GM23338 (cell line): ENCODE measurements at regions not wholly inside any gene's neighbourhood (a gene's known extent, or its start where the extent isn't known, plus 50 kb on each side); places are given as distances from the start of the nearest gene placed in this dataset.
A peak's percentile ranks its signal among the peaks of the same experiment; 100 is the strongest.

Source experiments
- ATAC-seq: fragments of 200-7000 bp; cut with Tn5 transposase; 3 replicates; pipeline ENCODE4 v1.9.1; 2020
- DNase-seq: peaks from one replicate; pipeline ENCODE4 v3.0.0-alpha.2; 2015; ENCODE audit warnings: low spot score
- H2AFZ ChIP-seq: fragments of 200-600 bp; sonication (generic); 2 replicates; pipeline ENCODE4 v1.8.0; 2016; ENCODE audit warnings: antibody characterized with exemption, mild to moderate bottlenecking, moderate library complexity
- H3F3A ChIP-seq: fragments of 200-600 bp; sonication (generic); replicated peaks from 2 replicates; pipeline ENCODE4 v1.8.0; 2017; ENCODE audit warnings: antibody characterized with exemption, mixed run types, low read depth
- H3K27ac ChIP-seq: fragments of 200-600 bp; sonication (generic); 2 replicates; pipeline ENCODE4 v1.6.1; 2016; ENCODE audit warnings: low read depth
- H3K27me3 ChIP-seq: fragments of 200-600 bp; sonication (generic); 2 replicates; pipeline ENCODE4 v1.8.0; 2016; ENCODE audit warnings: mild to moderate bottlenecking, mixed run types, moderate library complexity; ENCODE audit not compliant: insufficient read depth
- H3K36me3 ChIP-seq: fragments of 200-600 bp; sonication (generic); 2 replicates; pipeline ENCODE4 v1.8.0; 2016; ENCODE audit warnings: mild to moderate bottlenecking; ENCODE audit not compliant: insufficient read depth
- H3K4me1 ChIP-seq: fragments of 200-600 bp; sonication (generic); 2 replicates; pipeline ENCODE4 v1.8.0; 2016; ENCODE audit warnings: mild to moderate bottlenecking, moderate library complexity; ENCODE audit not compliant: insufficient read depth
- H3K4me2 ChIP-seq: fragments of 200-600 bp; sonication (generic); 2 replicates; pipeline ENCODE4 v1.7.1; 2017; ENCODE audit warnings: mixed run types
- H3K4me3 ChIP-seq: fragments of 200-600 bp; sonication (generic); 2 replicates; pipeline ENCODE4 v1.6.1; 2016; ENCODE audit warnings: mixed run types
- H3K79me2 ChIP-seq: fragments of 200-600 bp; sonication (generic); replicated peaks from 2 replicates; pipeline ENCODE4 v1.8.0; 2017; ENCODE audit warnings: mild to moderate bottlenecking; ENCODE audit not compliant: insufficient read depth
- H3K9me2 ChIP-seq: fragments of 200-600 bp; sonication (generic); 2 replicates; pipeline ENCODE4 v1.8.0; 2017; ENCODE audit not compliant: insufficient read depth
- H4K20me1 ChIP-seq: fragments of 200-600 bp; sonication (generic); replicated peaks from 2 replicates; pipeline ENCODE4 v1.8.0; 2017; ENCODE audit warnings: mild to moderate bottlenecking; ENCODE audit not compliant: insufficient read depth
- H3K27ac Mint-ChIP-seq: 2 replicates; pipeline ENCODE4 v1.8.0; 2020; ENCODE audit warnings: inconsistent platforms, mild to moderate bottlenecking, moderate library complexity, mixed read lengths
- H3K27me3 Mint-ChIP-seq: 3 replicates; pipeline ENCODE4 v1.8.0; 2022; ENCODE audit warnings: low read depth, mild to moderate bottlenecking, moderate library complexity, mixed read lengths, inconsistent platforms; ENCODE audit not compliant: insufficient read depth, poor library complexity
- H3K36me3 Mint-ChIP-seq: 3 replicates; pipeline ENCODE4 v1.8.0; 2021; ENCODE audit warnings: low read depth, mild to moderate bottlenecking, inconsistent platforms, moderate library complexity, mixed read lengths
- H3K4me1 Mint-ChIP-seq: 3 replicates; pipeline ENCODE4 v1.8.0; 2020; ENCODE audit warnings: mild to moderate bottlenecking, inconsistent platforms, mixed read lengths
- H3K4me3 Mint-ChIP-seq: 3 replicates; pipeline ENCODE4 v1.8.0; 2021; ENCODE audit warnings: moderate library complexity, mild to moderate bottlenecking, inconsistent platforms, mixed read lengths
- H3K9me3 Mint-ChIP-seq: 3 replicates; pipeline ENCODE4 v1.8.0; 2020; ENCODE audit warnings: moderate library complexity, mild to moderate bottlenecking, inconsistent platforms, mixed read lengths
- CREB1 ChIP-seq: fragments of 250-450 bp; sonication (Bioruptor Pico); IDR thresholded peaks from 2 replicates; pipeline ENCODE4 v1.5.0; 2020; ENCODE audit warnings: low read depth, mild to moderate bottlenecking, moderate library complexity
- EZH2 ChIP-seq: fragments of 200-600 bp; sonication (generic); IDR thresholded peaks from one replicate; pipeline ENCODE4 v1.8.0; 2017; ENCODE audit warnings: antibody characterized with exemption, mild to moderate bottlenecking, low read depth; ENCODE audit not compliant: unreplicated experiment
- EZH2phosphoT487 ChIP-seq: fragments of 200-600 bp; sonication (generic); IDR thresholded peaks from one replicate; pipeline ENCODE4 v1.8.1; 2018; ENCODE audit warnings: antibody characterized with exemption; ENCODE audit not compliant: unreplicated experiment
- JUNB ChIP-seq: IDR thresholded peaks from one replicate; pipeline ENCODE4 v1.6.1; 2016; ENCODE audit warnings: antibody characterized with exemption; ENCODE audit not compliant: unreplicated experiment
- POLR2AphosphoS5 ChIP-seq: IDR thresholded peaks from 2 replicates; pipeline ENCODE4 v1.6.1; 2016; ENCODE audit warnings: antibody characterized with exemption, low read depth
- STAT1 ChIP-seq: IDR thresholded peaks from one replicate; pipeline ENCODE4 v1.6.1; 2016; ENCODE audit warnings: antibody characterized with exemption; ENCODE audit not compliant: unreplicated experiment
- ZNF114 ChIP-seq: fragments of 250-450 bp; sonication (Bioruptor Pico); IDR thresholded peaks from 2 replicates; pipeline ENCODE4 v1.5.0; 2020; ENCODE audit warnings: mild to moderate bottlenecking, moderate library complexity
- ZNF331 ChIP-seq: fragments of 250-450 bp; sonication (Bioruptor Pico); IDR thresholded peaks from 2 replicates; pipeline ENCODE4 v1.5.0; 2020; ENCODE audit warnings: low read depth, mild to moderate bottlenecking, moderate library complexity
- TF ChIP-seq, protein P1 (sequence below), 2 experiments: fragments of 200-600 bp in 1 of 2; sonication (generic) in 1 of 2; conservative IDR thresholded peaks; 2 replicates each; pipeline versions ENCODE4 v1.5.1 to v1.6.1; 2016 to 2017; ENCODE audit warnings: antibody characterized with exemption in 2 of 2, low read depth in 2 of 2, mild to moderate bottlenecking in 2 of 2, moderate library complexity in 1 of 2
- TF ChIP-seq, protein P2 (sequence below): IDR thresholded peaks from one replicate; pipeline ENCODE4 v1.6.1; 2018; ENCODE audit warnings: antibody characterized with exemption; ENCODE audit not compliant: unreplicated experiment

DNA sequence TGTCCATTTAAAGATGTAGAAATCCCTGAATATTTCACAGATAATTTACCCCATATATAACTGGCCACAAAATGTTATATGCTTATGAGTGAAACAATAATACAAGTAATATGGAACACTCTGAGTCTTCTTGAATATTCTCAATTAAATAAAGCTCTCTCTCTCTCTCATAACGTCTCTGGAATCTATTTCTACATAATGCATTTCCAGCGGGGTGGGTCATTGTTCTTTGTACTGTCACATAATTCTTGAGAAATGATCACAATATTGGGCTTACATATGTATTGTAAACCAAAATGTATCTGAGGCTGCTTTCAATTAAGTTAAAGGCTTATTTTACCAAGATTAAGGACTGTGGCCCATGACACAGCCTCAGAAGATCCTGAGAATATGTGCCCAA is 596.3 kb downstream of the FAT4 start (continued):
- TF ChIP-seq, protein P1, sequence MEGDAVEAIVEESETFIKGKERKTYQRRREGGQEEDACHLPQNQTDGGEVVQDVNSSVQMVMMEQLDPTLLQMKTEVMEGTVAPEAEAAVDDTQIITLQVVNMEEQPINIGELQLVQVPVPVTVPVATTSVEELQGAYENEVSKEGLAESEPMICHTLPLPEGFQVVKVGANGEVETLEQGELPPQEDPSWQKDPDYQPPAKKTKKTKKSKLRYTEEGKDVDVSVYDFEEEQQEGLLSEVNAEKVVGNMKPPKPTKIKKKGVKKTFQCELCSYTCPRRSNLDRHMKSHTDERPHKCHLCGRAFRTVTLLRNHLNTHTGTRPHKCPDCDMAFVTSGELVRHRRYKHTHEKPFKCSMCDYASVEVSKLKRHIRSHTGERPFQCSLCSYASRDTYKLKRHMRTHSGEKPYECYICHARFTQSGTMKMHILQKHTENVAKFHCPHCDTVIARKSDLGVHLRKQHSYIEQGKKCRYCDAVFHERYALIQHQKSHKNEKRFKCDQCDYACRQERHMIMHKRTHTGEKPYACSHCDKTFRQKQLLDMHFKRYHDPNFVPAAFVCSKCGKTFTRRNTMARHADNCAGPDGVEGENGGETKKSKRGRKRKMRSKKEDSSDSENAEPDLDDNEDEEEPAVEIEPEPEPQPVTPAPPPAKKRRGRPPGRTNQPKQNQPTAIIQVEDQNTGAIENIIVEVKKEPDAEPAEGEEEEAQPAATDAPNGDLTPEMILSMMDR (conservative IDR thresholded peaks at IDR 0.05; ENCODE audit: low read depth in 2 of 2): no peak
- no peak for TF ChIP-seq JUNB
- TF ChIP-seq ZNF331 (CRISPR knock-in tag): no peak
- TF ChIP-seq ZNF114: no peak
- no peak for TF ChIP-seq EZH2phosphoT487
- TF ChIP-seq STAT1: no peak
- no peak for TF ChIP-seq POLR2AphosphoS5

DNA sequence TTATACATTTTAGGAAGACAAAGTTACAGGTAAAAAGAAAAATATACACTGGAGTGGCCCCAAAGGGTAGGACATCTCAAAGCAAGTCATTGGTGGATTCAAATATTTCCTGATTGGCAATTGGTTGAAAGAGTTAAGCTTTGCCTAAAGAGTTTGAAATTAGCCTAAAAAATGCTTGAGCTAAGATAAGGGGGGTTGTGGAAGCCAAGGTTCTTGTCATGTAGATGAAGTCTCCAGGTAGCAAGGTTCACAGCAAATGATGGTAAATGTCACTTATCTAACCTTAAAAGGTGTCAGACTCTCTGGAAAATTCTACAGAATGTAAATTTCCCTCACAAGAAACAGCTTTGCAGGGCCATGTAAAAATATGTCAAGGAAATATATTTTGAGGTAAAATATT is 596.7 kb downstream of the FAT4 start:
- no peak overlapping the region for H2AFZ ChIP-seq
- no peak overlapping the region for H3K27ac ChIP-seq
- no peak overlapping the region for H3K4me3 Mint-ChIP-seq
- no peaks in the 10 kb centered on the region for H3K27me3 ChIP-seq
- H3K27ac Mint-ChIP-seq: peak overlapping the region; percentile 31
- H3F3A ChIP-seq: no peaks in the 10 kb centered on the region
- no peak for ATAC-seq
- peaks cover 1% of the 10 kb centered on the region for H3K27me3 Mint-ChIP-seq
- H3K4me1 Mint-ChIP-seq: peaks cover 11% of the 10 kb centered on the region
- H3K9me3 Mint-ChIP-seq: peaks cover 15% of the 10 kb centered on the region; the same call in 2 of the 3 replicates
- no peak for TF ChIP-seq EZH2
- TF ChIP-seq, protein P2, sequence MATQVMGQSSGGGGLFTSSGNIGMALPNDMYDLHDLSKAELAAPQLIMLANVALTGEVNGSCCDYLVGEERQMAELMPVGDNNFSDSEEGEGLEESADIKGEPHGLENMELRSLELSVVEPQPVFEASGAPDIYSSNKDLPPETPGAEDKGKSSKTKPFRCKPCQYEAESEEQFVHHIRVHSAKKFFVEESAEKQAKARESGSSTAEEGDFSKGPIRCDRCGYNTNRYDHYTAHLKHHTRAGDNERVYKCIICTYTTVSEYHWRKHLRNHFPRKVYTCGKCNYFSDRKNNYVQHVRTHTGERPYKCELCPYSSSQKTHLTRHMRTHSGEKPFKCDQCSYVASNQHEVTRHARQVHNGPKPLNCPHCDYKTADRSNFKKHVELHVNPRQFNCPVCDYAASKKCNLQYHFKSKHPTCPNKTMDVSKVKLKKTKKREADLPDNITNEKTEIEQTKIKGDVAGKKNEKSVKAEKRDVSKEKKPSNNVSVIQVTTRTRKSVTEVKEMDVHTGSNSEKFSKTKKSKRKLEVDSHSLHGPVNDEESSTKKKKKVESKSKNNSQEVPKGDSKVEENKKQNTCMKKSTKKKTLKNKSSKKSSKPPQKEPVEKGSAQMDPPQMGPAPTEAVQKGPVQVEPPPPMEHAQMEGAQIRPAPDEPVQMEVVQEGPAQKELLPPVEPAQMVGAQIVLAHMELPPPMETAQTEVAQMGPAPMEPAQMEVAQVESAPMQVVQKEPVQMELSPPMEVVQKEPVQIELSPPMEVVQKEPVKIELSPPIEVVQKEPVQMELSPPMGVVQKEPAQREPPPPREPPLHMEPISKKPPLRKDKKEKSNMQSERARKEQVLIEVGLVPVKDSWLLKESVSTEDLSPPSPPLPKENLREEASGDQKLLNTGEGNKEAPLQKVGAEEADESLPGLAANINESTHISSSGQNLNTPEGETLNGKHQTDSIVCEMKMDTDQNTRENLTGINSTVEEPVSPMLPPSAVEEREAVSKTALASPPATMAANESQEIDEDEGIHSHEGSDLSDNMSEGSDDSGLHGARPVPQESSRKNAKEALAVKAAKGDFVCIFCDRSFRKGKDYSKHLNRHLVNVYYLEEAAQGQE: no peak
- H3K4me3 ChIP-seq: no peak overlapping the region
- H3K4me2 ChIP-seq: no peak overlapping the region
- no peaks in the 10 kb centered on the region for H3K9me2 ChIP-seq
- H3K36me3 Mint-ChIP-seq: peaks cover 21% of the 10 kb centered on the region
- DNase-seq: peak; percentile 45
- no peaks in the 10 kb centered on the region for H3K36me3 ChIP-seq
- no peaks in the 10 kb centered on the region for H4K20me1 ChIP-seq
- no peaks in the 10 kb centered on the region for H3K4me1 ChIP-seq
- no peaks in the 10 kb centered on the region for H3K79me2 ChIP-seq

DNA sequence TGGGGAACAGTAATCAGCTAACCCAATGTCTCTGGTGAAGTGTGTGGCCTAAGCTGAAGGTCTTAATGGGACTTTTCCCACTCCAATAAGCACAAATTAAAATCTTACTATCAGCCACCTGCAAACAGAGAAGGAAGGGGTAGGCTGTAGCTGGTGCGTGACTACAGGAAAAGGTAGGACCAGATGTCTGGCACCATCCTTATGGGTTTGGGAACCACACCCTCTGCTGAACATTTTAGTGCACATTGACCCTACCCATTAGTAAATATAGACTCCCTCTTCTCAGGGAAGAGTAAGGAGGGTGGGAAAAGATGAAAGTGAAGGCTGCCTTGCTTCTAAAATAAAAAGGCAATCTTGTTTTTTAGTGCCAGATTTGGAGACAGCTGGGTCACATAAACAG is 602.8 kb downstream of the FAT4 start:
- DNase-seq: no peak
- no peak for ATAC-seq
- no peaks in the 10 kb centered on the region for H3K27me3 Mint-ChIP-seq

More for the DNA sequence above, 602.8 kb downstream of the FAT4 start:
- Histone ChIP-seq H4K20me1 (no peaks in the 10 kb centered on the region), H3K4me1 (no peaks in the 10 kb centered on the region), H3K27ac (no peak overlapping the region), H2AFZ (no peak overlapping the region), H3K36me3 (no peaks in the 10 kb centered on the region), H3K4me3 (no peak overlapping the region), H3K9me2 (no peaks in the 10 kb centered on the region), H3K79me2 (no peaks in the 10 kb centered on the region), H3F3A (no peaks in the 10 kb centered on the region), H3K27me3 (no peaks in the 10 kb centered on the region), H3K4me2 (no peak overlapping the region)
- H3K4me3 Mint-ChIP-seq: no peak overlapping the region
- no peak for TF ChIP-seq POLR2AphosphoS5
- TF ChIP-seq EZH2: no peak
- TF ChIP-seq CREB1 (CRISPR knock-in tag): no peak
- TF ChIP-seq, protein P2: no peak
- TF ChIP-seq STAT1: no peak
- no peak for TF ChIP-seq EZH2phosphoT487
- no peak for TF ChIP-seq JUNB
- no peaks in the 10 kb centered on the region; the same call in 2 of the 3 replicates for H3K9me3 Mint-ChIP-seq
- H3K27ac Mint-ChIP-seq: no peak overlapping the region
- H3K4me1 Mint-ChIP-seq: 0 out of 3 replicates have a peak, but pooled peaks cover 1% of the 10 kb centered on the region
- peaks cover 1% of the 10 kb centered on the region; the same call in 1 of the 3 replicates for H3K36me3 Mint-ChIP-seq
